ENCODE measurements at regions not wholly inside any gene's neighbourhood (a gene's known extent, or its start where the extent isn't known, plus 50 kb on each side); places are given as distances from the start of the nearest gene placed in this dataset.

DNA sequence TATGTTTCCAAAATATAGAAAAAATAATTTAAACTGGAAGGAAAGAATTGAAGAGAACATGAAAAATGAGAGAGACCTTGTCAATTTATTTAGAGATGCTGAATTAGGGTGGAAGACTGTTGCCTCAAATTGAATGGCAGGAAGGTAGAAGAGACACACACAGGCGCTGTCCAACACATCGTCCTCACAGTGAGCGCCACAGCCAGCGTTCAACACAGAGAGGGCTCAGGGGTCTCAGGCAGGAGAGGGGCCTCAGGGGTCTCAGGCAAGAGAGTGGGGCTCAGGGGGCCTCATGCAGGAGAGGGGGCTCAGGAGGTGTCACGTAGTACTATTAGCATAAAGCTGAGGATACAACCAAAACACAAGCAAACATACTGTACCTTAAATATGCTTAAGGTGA, 65.7 kb downstream of the TMEM18 start:
- no peak for DNase-seq (ENCODE audit: low spot score)

DNA sequence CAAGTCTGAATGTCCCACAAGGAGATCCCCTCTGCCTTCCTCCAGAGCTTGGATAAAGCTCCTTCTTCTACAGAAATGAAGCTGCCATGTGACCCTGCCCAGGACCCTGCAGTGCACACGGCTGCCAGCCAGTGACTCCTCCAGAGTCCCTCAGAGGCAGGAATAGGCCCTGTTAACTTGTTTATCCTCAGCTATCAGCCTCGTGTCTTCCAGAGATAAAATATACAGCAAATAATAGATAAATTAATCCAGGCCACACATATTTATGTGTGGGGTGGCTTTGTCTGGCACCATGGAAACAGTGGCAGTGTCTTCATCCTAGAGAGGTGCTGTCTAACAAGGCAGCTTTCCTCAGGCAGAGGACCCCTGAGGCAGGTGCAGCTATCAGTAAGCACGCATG, 66.7 kb downstream of the TMEM18 start:
- DNase-seq (ENCODE audit: low spot score), result no peak

DNA sequence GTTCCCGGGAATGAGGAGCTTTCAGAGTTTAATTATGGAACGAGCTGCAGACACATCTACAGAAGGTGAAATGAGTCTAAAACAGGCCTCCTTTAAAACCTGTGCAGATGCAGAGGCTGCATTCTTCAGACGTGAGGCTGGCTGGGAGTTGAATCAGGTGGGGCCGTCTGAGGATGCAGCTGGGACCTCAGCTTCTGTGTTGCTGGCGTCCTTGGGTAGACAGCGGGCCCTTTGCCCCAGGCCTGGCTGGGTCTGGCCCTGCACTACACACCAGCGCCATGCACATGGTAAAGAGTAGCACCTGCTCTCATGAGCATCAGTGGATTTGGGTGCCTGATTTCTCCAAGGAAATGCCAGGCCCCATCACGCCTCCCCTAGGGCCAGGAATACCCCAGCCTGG, 67.3 kb downstream of the TMEM18 start:
- DNase-seq (ENCODE audit: low spot score), result no peak

DNA sequence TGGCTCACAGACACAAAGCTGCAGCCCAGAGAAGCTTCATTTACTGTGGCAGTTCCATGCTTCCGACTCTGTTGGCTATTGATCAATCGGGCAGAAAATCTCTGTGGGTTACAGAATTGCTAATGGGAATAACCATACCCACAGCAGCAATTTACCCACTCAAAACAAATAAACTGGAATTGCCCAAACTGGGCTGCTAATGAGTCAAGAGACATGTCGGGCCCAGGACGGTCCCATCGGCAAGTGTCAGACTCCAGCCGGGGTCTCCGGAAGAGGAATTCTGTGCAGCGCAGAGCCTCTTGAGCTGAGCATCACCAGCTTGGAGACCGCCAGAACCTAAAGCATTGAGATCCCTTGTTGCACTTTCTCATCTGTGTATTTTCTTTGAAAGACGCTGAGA, 67.8 kb downstream of the TMEM18 start:
- DNase-seq (ENCODE audit: low spot score), result no peak

DNA sequence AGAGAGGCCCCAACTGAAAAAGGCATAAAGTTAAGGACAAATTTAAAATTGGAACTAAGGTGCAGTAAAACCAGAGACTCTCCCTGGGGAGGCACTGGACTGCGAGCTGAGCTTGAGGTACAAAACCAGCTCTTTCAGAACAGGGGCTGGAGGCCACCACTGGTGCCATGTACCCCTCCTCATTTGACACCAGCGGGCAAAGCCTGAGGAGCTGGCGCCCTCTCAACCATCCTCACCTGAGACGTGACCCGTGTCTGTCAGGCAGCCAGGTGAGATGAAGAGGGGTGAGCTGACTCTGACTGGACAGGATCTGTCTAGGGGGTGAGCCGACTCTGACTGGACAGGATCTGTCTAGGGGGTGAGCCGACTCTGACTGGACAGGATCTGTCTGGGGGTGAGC, 68.5 kb downstream of the TMEM18 start:
- no peak for DNase-seq (ENCODE audit: low spot score)

DNA sequence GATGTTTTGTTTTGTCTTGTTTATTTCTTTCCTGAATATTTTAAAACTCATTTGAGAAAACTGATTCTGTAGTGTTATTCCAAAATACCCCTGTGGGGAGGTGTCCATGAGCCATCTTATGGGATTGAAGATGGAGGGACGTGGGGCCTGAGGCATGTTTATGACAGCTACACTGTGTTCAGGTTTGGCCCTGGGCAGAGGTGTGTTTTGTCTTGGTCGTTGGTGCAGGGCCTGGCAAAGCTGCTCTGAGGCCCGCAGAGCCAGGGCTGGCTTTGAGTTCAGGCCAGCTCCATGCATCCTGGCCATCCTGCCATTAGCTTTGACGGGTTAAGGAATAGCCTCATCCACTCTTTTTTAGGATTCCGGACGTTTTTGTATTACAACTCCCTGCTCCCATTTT, 68.9 kb downstream of the TMEM18 start:
- DNase-seq (ENCODE audit: low spot score), result no peak

DNA sequence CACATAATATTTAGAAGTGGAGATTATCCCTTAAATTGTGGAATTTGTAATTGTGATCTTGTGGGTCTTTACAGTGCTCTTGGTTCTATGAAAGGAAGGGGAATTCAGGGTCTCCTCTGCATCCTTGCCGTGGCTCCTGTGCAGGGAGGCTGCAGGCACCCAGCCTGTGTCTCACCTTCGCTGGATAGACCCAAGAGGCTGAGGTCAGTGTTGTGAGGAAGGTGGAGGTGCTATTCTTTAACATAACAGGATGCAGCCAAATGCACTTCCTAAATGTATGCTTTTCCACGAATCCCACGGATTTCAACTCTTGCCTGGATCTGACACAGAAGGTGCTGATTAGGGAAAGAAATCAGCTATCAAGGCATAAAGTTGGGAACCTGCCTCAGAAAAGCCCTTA, 69.5 kb downstream of the TMEM18 start:
- no peak for DNase-seq (ENCODE audit: low spot score)

DNA sequence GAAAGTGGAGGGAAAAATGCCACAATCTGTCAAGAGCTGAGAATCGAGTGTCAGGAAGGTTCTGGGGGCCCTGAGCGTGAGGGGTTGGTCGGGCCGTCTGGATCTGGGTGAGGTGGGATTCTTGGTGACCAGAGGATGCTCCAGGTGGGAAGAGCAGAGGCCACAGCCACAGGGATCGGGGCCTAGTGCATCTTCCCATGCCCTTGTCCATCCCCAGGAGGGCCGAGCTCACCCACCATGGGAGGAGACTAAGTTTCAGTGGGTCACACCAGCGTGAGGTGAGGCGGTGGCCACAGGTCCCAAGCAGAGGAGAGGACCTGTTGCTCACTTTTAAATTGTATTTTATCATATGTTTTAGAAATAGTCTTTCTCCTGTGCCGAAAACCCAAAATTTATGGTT, 70.0 kb downstream of the TMEM18 start:
- DNase-seq (ENCODE audit: low spot score), result no peak

DNA sequence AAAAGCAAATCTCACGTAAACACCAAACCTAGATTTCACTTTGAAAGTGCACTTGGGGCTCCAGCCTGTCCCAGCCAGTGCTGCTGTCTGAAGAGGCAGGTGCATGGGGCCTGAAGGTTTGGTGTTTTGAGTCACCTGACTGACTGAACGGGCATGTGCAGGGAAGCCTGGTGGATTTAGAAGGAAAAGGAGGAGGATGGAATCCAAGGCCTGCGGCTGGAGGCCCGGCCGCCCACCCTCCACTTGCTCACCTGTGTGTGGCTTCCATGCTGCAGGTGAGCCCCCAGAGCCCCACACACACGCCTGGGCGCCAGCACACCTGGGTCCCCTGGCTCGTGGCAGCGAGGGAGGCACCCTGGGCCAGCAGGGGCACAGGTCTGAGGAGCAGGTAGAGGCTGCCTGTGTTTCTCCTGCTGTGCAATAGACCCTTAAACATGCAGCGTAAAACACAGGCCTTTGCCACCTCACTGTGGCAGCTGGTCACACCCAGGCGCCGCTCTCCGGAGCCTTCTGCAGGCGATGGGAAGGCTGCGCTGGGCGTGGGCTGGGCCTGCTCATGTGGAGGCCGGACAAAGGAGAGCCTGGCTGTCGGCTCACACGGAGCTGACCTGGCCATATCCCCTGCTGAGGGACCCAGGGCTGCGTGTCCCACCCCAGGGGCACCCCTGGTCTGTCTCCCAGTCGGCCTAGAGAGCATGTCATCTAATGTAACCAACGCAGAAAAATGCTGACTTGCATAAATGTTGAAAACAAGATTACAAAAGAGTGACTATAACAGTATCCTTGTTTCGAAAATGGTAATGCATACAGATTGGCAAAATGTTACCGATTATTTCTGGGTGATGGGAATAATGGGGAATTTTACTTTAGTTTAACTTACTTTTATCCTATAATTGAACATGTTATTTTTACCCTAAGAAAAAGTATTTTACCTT, 71.3 kb downstream of the TMEM18 start:
- no peak for DNase-seq (ENCODE audit: low spot score)

DNA sequence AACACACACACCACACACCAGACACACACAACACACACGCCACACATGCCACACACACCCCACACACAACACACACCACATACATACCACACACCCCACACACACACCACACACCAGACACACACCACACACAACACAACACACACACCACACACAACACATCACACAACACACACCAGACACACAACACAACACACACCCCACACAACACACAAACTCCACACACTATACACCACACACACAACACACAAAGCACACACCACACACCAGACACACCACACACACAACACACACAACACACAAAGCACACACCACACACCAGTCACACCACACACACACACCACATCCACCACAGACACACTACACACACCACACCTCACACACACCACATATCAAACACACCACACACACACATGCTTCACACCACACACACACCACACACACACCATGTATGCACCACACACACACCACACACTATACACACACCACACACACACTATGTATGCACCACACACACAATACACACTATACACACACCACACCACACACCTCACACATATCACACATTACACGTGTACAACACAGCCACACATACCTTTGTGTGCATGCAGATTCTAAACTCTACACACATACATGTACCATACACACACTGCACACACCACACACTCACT, 72.2 kb downstream of the TMEM18 start:
- DNase-seq (ENCODE audit: low spot score), result no peak

DNA sequence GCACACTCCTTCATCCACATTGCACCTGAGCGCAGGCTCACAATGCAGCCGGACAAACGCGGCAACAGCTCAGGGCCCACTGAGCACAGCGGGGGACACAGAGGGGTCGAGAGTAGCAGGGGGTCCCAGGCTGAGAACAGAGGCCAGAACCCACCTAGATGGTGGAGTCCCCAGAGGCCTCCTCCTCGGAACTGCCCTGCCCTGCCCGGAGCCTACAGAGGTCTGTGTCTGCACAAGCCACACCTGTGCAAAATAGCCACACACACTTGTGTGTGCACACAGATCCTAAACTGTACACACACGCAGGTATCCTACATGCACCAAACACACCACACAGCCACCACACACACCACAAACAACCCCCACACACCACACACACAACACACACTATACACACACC, 72.8 kb downstream of the TMEM18 start:
- no peak for DNase-seq (ENCODE audit: low spot score)

DNA sequence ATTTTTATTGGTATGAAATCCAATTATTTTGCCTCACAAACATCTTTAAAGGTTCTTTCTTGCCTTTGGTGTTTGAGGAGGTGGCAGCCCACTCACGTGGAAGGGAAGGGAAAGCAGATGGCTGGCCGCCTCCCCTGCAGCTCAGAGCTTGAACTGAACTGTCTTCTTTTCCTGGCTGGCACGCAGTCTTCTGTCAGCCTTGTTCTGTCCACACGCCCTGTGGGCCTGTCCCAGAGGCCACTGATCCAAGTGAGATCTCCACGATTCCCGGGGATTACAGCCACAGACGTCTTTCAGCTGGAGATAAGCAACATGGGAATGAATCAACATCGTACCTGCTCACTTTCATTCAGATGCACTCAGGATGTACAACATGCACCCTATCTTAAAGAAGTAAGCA, 73.3 kb downstream of the TMEM18 start:
- DNase-seq (ENCODE audit: low spot score), result no peak

DNA sequence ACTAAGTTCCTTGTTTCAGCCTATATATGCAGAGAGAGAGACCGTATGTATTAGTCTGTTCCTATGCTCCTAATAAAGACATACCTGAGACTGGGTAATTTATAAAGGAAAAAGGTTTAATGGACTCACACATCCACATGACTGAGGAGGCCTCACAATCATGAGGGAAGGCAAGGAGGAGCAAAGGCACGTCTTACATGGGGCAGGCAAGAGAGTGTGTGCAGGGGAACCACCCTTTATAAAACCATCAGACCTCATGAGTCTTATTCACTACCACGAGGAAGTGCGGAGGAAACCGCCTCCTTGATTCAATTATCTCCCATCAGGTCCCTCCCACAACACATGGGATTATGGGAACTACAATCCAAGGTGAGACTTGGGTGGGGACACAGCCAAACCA, 73.8 kb downstream of the TMEM18 start:
- DNase-seq (ENCODE audit: low spot score), result no peak

DNA sequence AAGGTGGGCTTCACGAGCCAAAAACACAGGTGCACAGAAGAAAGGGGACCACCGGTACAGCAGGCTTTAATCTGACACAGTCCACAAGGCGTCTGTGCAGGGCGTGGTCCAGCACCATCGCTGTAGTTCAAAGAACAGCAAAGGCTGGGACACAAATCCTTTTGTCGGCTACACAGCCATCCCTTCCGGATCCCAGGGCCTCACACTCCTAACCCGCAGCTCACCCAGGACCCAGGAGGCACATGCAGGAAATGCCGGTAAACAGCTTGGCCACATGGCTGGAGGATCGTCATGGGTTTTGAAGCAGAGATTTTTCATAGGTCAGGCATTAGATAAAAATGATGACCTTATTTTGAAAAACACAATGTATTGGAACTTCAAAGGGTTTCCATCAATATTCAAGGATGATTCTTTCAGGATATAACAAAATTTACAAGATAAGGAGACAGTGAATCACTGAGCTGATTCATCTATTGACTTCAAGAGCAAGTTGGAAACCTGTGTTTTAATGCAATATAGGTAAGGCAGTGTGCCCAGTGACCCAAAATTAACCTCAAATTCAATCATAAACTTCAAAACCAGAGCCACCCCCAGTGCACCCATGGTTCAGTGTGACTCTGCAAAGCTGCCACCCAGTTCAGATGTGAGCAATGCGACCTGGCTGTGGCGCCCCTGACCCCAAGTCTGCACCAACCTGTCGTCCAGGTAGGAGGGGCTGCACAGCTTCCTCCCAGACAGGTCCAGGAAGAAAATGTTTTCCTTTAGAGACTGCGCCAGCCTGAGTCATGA, 74.4 kb downstream of the TMEM18 start:
- DNase-seq (ENCODE audit: low spot score), result no peak

DNA sequence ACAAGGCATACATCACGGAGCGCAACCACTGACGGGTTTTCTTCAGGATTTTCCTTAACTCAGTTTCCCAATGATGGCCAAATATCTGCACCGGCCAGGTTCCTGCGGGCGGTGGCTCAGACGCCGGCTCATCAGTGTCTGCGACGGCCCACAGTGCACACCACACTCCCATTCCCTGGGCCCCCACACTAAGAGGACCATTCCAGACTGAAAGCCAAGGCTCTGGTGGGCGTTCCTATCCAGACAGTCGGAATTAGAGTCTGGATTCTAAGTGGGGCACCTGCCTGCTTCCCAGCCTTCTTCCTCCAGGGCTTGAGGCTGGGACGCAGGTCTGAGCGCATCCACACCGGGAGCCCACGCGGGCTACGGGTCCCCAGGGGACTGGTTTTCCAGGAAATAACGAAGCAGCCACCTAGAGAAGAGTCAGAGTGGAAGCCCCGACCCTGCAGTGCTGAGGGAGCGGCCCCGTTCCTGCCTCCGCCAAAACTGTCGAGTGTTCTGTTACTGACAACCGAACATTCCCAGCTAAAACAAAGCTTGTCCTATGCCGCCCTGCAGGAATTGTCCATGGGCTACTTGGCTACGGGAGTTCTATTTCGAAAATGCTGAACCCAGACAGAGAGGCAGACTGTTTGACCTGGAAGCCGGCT, 75.3 kb downstream of the TMEM18 start:
- DNase-seq (ENCODE audit: low spot score), result no peak

DNA sequence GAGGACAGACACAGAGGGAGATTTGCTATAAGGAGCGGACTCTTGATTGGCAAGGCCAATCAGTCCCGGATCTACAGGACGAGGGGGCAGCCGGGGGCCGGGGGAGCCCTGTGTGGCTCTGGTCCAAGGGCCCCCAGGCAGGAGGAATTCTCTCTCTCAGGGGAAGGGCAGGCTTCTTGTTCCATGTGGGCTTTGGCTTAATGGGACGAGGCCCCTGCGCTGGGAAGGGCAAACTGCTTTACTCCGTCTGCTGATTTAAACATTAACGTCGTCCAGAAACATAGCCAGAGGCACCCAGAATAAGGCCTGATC, 75.9 kb downstream of the TMEM18 start:
- DNase-seq (ENCODE audit: low spot score), result no peak

DNA sequence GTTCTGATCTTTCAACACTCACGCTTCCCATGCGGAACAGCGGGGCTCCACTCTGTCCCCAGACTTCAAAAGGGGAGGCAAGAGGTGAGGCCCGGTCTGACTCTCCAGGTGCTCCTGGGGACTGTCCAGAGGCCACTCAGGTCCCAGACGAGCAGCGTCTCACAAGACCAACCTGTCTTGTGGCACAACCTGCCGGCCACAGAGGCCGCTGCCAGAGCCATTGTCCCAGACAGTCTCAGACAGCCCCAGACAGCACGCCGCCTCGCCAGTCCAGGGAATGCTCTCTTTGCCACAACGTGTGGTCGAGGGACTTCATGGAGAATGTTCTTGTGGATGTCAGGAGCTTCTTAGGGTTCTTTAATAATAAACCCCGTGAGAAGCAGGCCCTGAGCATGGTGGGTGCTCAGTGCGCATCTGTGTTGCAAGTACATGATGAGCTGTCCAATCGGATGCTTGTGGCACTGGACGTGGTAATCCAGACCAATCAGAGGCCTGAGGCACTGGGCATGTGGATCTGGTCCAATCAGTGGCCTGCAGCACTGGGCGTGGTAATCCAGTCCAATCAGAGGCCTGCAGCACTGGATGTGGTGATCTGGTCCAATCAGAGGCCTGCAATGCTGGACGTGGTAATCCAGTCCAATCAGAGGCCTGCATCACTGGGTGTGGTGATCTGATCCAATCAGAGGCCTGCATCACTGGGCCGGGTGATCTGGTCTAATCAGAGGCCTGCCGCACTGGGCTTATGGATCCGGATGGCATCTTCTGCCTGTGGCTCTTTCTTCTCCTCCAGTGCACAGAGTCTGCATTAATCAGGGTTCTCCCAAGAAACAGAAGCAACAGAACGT, 76.4 kb downstream of the TMEM18 start:
- DNase-seq (ENCODE audit: low spot score), result no peak

DNA sequence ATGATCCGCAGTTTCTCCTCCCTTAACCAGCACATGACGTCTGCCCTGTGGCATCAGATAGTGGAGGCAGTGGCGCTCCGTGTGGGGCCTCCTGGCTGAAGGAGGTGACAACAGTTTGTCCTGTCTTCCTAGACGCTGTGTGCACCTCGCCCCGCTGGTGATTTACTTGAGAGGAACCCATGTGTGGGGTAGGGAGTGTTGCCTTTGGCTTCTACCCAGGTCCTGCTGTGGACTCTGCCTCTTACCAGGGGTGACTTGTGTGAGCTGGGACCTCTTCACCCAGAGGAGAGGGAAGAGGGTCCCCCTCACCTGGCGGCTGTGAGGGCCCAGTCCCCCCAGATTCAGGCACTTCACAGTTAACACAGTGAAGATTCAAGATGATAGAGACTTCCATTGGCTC, 77.6 kb downstream of the TMEM18 start:
- no peak for DNase-seq (ENCODE audit: low spot score)

DNA sequence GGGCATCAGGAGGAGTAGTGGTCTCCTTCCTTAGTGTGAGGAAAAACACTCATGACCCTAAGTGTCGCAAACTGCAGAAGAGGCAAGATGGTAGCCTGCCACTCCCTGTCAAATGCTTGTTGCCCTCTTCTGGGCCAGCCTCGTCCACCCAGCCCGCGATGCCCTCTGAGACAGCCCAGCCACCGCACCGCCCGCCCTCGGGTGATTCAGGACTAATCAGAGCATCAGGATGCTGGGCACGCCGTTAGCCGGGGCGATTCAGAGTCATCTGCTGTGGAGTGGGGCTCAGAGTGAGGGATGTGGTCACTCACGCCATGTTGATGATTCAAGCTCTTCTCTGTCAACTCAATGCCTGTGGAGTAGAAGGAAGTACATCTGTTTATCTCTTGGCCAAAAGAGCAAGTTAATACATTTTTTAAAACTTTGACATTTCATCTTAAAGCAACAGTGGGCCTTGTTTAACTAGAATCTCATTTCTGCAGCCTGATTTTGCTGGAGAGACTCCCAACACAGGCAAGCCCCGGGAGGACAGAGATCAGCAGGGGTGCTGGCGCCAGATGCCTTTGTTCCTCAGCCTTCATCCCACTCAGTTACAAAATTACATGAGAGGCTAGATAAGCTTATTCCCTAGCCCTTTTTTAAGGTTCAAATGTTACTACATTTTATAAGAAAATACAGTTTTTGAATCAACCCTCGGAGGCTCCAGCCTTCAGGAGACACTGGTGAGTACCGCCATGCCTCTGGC, 79.0 kb downstream of the TMEM18 start:
- DNase-seq (ENCODE audit: low spot score), result no peak

DNA sequence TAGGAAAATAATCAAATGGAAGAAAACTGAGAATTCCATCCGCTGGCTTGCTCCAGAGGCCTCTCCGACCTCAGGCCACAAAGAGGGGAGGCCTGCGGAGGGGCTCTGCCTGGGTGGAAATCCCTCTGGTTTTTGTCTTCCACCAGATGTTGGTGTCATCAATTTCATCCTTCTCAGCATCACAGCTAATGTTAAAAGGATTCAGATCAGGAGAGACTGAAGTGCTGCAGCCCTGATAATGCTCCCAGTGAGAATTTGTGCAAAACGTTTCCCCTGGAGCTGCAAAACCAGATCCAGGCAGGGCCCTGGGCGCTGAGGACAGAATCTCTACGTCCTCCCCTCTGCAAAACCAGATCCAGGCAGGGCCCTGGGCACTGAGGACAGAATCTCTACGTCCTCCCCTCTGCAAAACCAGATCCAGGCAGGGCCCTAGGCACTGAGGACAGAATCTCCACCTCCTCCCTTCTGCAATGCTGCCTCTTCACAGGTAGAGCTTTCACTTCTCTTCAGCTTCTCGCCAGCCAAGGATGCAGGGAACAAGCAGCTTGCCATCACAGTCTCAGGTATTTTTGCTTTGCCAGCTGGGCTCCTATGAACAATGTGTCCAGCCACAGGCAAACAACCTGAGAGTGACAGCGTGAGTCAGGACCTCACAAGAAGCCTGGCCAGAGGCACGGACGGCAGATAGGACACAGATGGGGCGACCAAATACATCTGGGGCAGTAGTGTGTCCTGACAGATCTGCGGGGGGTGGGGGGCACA, 81.2 kb downstream of the TMEM18 start:
- no peak for DNase-seq (ENCODE audit: low spot score)
